ENCODE measurements at regions not wholly inside any gene's neighbourhood (a gene's known extent, or its start where the extent isn't known, plus 50 kb on each side); places are given as distances from the start of the nearest gene placed in this dataset.

GRCh38 chr5:173699966-173700365 is 83.5 kb upstream of the BOD1 start (continued):
- TF ChIP-seq FOXP4 (CRISPR knock-in tag; IDR thresholded peaks at IDR 0.05; ENCODE audit: borderline replicate concordance) (no peak), PKNOX1 (IDR thresholded peaks at IDR 0.05) (peak; percentile 91), NR2C2 (CRISPR knock-in tag; IDR thresholded peaks at IDR 0.05) (no peak), NR2C2 (tag; IDR thresholded peaks at IDR 0.05) (no peak), PHF8 (IDR thresholded peaks at IDR 0.05; ENCODE audit: borderline replicate concordance, low read length) (no peak), SMARCA5 (IDR thresholded peaks at IDR 0.05) (no peak), POU5F1 (IDR thresholded peaks at IDR 0.05; ENCODE audit: borderline replicate concordance, low read depth, low read length, partially characterized antibody) (no peak), RBM25 (IDR thresholded peaks at IDR 0.05; ENCODE audit: low read depth, low read length, severe bottlenecking) (peak; percentile 63), ZNF133 (CRISPR knock-in tag; IDR thresholded peaks at IDR 0.05) (no peak), HOMEZ (CRISPR knock-in tag; IDR thresholded peaks at IDR 0.05) (no peak), BRF2 (IDR thresholded peaks at IDR 0.05; ENCODE audit: borderline replicate concordance, insufficient read depth, insufficient read length) (no peak), SIX5 (IDR thresholded peaks at IDR 0.05; ENCODE audit: borderline replicate concordance in 1 of 2, insufficient read depth in 1 of 2, low read depth in 1 of 2, low read length in 2 of 2) (no peak), NUFIP1 (IDR thresholded peaks at IDR 0.05; ENCODE audit: partially characterized antibody) (no peak), SMARCB1 (IDR thresholded peaks at IDR 0.05; ENCODE audit: insufficient read length, low read depth) (no peak), ATF4 (CRISPR knock-in tag; IDR thresholded peaks at IDR 0.05) (no peak), ZNF431 (CRISPR knock-in tag; IDR thresholded peaks at IDR 0.05) (no peak), FOSL1 (tag; conservative IDR thresholded peaks at IDR 0.05) (no peak), LCOR (CRISPR knock-in tag; IDR thresholded peaks at IDR 0.05) (no peak), GABPB1 (CRISPR knock-in tag; IDR thresholded peaks at IDR 0.05) (no peak), C11orf30 (IDR thresholded peaks at IDR 0.05; ENCODE audit: low read depth) (no peak), NFXL1 (CRISPR knock-in tag; IDR thresholded peaks at IDR 0.05) (no peak), ZNF561 (CRISPR knock-in tag; conservative IDR thresholded peaks at IDR 0.05) (no peak), MEIS2 (IDR thresholded peaks at IDR 0.05; ENCODE audit: partially characterized antibody) (peak; percentile 40), NR1H2 (CRISPR knock-in tag; IDR thresholded peaks at IDR 0.05) (no peak), ZNF778 (CRISPR knock-in tag; IDR thresholded peaks at IDR 0.05) (no peak)

All from K562 (cell line).